OCI-LY7 (cell line): ENCODE measurements at regions not wholly inside any gene's neighbourhood (a gene's known extent, or its start where the extent isn't known, plus 50 kb on each side); places are given as distances from the start of the nearest gene placed in this dataset.

Experiments
- BruUV-seq: library from RNA; stranded (reverse); fragments of 400-500 nt; replicated peaks from 2 replicates; lab custom pipeline; 2021; lab: Mats Ljungman, UMichigan
- CTCF ChIA-PET: fragments of 300-600 bp; sonication (Branson Sonifier 250); formaldehyde crosslinking; loops from one replicate; lab custom pipeline; 2022; ENCODE audit warnings: antibody characterized with exemption; ENCODE audit not compliant: unreplicated experiment; lab: Charles Lee
- POLR2A ChIA-PET: fragments of 300-600 bp; sonication (Branson Sonifier 250); formaldehyde crosslinking; loops from one replicate; lab custom pipeline; 2022; ENCODE audit warnings: antibody characterized with exemption; lab: Charles Lee
- DNase-seq: peaks from one replicate; pipeline ENCODE4 v3.0.0-alpha.2; 2015; ENCODE audit warnings: low spot score
- H2AFZ ChIP-seq: fragments of 200-600 bp; sonication (generic), shearing (Covaris generic); 2 replicates; pipeline ENCODE4 v1.6.1; 2014; ENCODE audit warnings: mild to moderate bottlenecking, antibody characterized with exemption, low read length, moderate library complexity
- H3K27ac ChIP-seq: fragments of 200-600 bp; sonication (generic); 2 replicates; pipeline ENCODE4 v1.5.1; 2014; ENCODE audit warnings: mixed run types, low read depth, mild to moderate bottlenecking, moderate library complexity, low read length, inconsistent platforms; ENCODE audit not compliant: poor library complexity, severe bottlenecking
- H3K36me3 ChIP-seq: fragments of 200-600 bp; sonication (generic); 2 replicates; pipeline ENCODE4 v1.6.1; 2014; ENCODE audit warnings: mild to moderate bottlenecking, antibody characterized with exemption, low read length, moderate library complexity, mixed read lengths; ENCODE audit not compliant: insufficient read depth
- H3K4me1 ChIP-seq: fragments of 200-600 bp; sonication (generic); 2 replicates; pipeline ENCODE4 v1.5.1; 2014; ENCODE audit warnings: mild to moderate bottlenecking, low read length; ENCODE audit not compliant: insufficient read depth, poor library complexity, severe bottlenecking
- H3K4me2 ChIP-seq: fragments of 200-600 bp; sonication (generic); 2 replicates; pipeline ENCODE4 v1.6.1; 2014; ENCODE audit warnings: mild to moderate bottlenecking, low read length
- H3K4me3 ChIP-seq: fragments of 200-600 bp; sonication (generic); 2 replicates; pipeline ENCODE4 v1.5.1; 2014; ENCODE audit warnings: mild to moderate bottlenecking, low read depth, low read length; ENCODE audit not compliant: poor library complexity, severe bottlenecking
- H3K79me2 ChIP-seq: fragments of 200-600 bp; sonication (generic); 2 replicates; pipeline ENCODE4 v1.6.1; 2016; ENCODE audit warnings: low read depth, mild to moderate bottlenecking, low read length, moderate library complexity, mixed read lengths; ENCODE audit not compliant: insufficient read depth
- H3K9me2 ChIP-seq: fragments of 200-600 bp; sonication (generic); 2 replicates; pipeline ENCODE4 v1.6.1; 2016; ENCODE audit warnings: mild to moderate bottlenecking, low read length, mixed read lengths; ENCODE audit not compliant: insufficient read depth
- H3K9me3 ChIP-seq: fragments of 200-600 bp; sonication (generic); 2 replicates; pipeline ENCODE4 v1.6.1; 2014; ENCODE audit warnings: mild to moderate bottlenecking, mixed run types, low read length, mixed read lengths
- H4K20me1 ChIP-seq: fragments of 200-600 bp; sonication (generic); 2 replicates; pipeline ENCODE4 v1.6.1; 2014; ENCODE audit warnings: mild to moderate bottlenecking, antibody characterized with exemption, low read length, moderate library complexity, mixed read lengths; ENCODE audit not compliant: insufficient read depth
- CTCF ChIP-seq: fragments of 200-600 bp; sonication (generic); conservative IDR thresholded peaks from 2 replicates; pipeline ENCODE4 v1.5.1; 2014; ENCODE audit warnings: mild to moderate bottlenecking, antibody characterized with exemption, low read length, moderate library complexity, mixed read lengths
- EZH2phosphoT487 ChIP-seq: fragments of 200-600 bp; sonication (generic); IDR thresholded peaks from 2 replicates; pipeline ENCODE4 v1.6.1; 2018; ENCODE audit warnings: low read depth, borderline replicate concordance, mild to moderate bottlenecking, mixed run types, antibody characterized with exemption, low read length, moderate library complexity, mixed read lengths
- intact Hi-C: fragments of 100-400 bp; cut with micrococcal nuclease; formaldehyde crosslinking; loops from one replicate; pipeline ENCODE4 v1.10.0; 2022; ENCODE audit not compliant: unreplicated experiment

DNA sequence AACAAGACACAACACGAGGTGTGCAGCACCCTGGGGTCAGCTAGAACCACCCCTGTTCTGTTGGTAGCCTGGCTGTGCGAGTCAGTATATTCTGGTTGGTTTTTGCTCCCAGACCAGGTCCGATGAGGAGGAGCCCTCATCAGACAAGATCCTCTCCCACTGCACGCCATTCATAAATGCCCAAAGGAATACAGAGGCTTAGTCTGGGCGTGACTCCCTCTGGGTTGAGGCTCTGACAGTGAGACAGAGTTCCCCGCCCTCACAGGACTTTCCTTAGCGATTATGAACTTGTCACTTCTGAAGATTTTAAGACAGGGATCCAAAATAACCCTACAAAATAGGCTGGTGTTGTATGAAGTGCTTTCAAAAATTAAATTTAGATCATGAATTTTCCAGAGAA lies 85.5 kb upstream of the MC2R start:
- no peak overlapping the region for H2AFZ ChIP-seq
- H4K20me1 ChIP-seq, result no peaks in the 10 kb centered on the region
- H3K36me3 ChIP-seq, result no peaks in the 10 kb centered on the region
- no peak overlapping the region for H3K4me3 ChIP-seq
- no peaks in the 10 kb centered on the region for H3K9me2 ChIP-seq
- ChIA-PET CTCF (no interaction called here), POLR2A (no interaction called here)
- TF ChIP-seq EZH2phosphoT487 (no peak), CTCF (no peak)
- H3K4me2 ChIP-seq, result no peak overlapping the region
- intact Hi-C loops, result no loop called here
- H3K9me3 ChIP-seq, result no peaks in the 10 kb centered on the region
- H3K27ac ChIP-seq, result no peak overlapping the region
- DNase-seq, result no peak
- no peaks in the 10 kb centered on the region for H3K79me2 ChIP-seq
- no peaks in the 10 kb centered on the region for H3K4me1 ChIP-seq
- BruUV-seq, result no TSS peak

GRCh38 chr18:13999231-13999630 lies 83.9 kb upstream of the MC2R start:
- Histone ChIP-seq H2AFZ (no peak overlapping the region), H3K36me3 (no peaks in the 10 kb centered on the region), H3K79me2 (no peaks in the 10 kb centered on the region), H3K9me2 (no peaks in the 10 kb centered on the region), H3K27ac (no peak overlapping the region), H3K4me1 (no peaks in the 10 kb centered on the region), H3K4me3 (no peak overlapping the region), H4K20me1 (no peaks in the 10 kb centered on the region), H3K9me3 (no peaks in the 10 kb centered on the region), H3K4me2 (no peak overlapping the region)
- POLR2A ChIA-PET, result interaction anchor here (0.8 kb wide), 1 partner anchor 12 kb away, joined by 3 read pairs; no protein-coding TSS in a partner anchor
- CTCF ChIA-PET, result no interaction called here
- intact Hi-C loops, result no loop called here
- TF ChIP-seq CTCF, result no peak
- TF ChIP-seq EZH2phosphoT487, result no peak
- BruUV-seq, result no TSS peak
- no peak for DNase-seq

DNA sequence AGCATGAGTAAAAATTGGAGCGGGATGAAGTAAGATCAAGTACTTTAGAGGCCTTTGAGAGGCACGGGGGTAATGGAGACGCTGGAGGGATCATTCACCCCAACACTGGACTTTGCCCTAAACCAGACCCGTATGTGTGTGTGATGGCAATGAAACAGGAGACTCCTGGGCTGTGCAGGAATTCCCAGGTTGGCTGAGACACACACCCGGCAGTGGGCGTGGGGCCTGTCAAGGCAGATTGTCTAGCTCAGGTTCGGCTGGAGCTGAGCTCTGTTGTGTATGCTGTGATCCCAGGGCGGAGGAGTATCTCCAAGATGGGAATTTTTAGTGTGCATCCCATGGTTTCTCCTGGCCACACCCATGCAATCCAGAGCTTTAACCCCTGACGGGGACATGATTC lies 83.2 kb upstream of the MC2R start:
- no peak overlapping the region for H2AFZ ChIP-seq
- POLR2A ChIA-PET, result interaction anchor here (0.8 kb wide), 1 partner anchor 11 kb away, joined by 3 read pairs; no protein-coding TSS in a partner anchor
- intact Hi-C loops, result no loop called here
- H3K4me3 ChIP-seq, result no peak overlapping the region
- H3K4me2 ChIP-seq, result no peak overlapping the region
- no peaks in the 10 kb centered on the region for H3K9me2 ChIP-seq
- DNase-seq, result no peak
- no peaks in the 10 kb centered on the region for H4K20me1 ChIP-seq
- no peak overlapping the region for H3K27ac ChIP-seq
- no peaks in the 10 kb centered on the region for H3K36me3 ChIP-seq
- no peaks in the 10 kb centered on the region for H3K4me1 ChIP-seq
- CTCF ChIA-PET, result no interaction called here
- no peaks in the 10 kb centered on the region for H3K9me3 ChIP-seq
- BruUV-seq, result no TSS peak
- no peaks in the 10 kb centered on the region for H3K79me2 ChIP-seq
- no peak for TF ChIP-seq EZH2phosphoT487
- TF ChIP-seq CTCF, result no peak
